ENCODE measurements at regions not wholly inside any gene's neighbourhood (a gene's known extent, or its start where the extent isn't known, plus 50 kb on each side); places are given as distances from the start of the nearest gene placed in this dataset.

- Histone ChIP-seq H3K27me3 (ENCODE audit: insufficient read depth, low read length) (no peaks in the 10 kb centered on the region), H3K79me2 (ENCODE audit: insufficient read depth, low read length) (no peaks in the 10 kb centered on the region), H3K27ac (ENCODE audit: low read depth, low read length) (no peak overlapping the region), H3K36me3 (ENCODE audit: insufficient read depth, low read length) (no peaks in the 10 kb centered on the region), H3K4me3 (ENCODE audit: insufficient read depth, low read depth, low read length) (no peak overlapping the region), H3K4me1 (ENCODE audit: insufficient read depth, low read length) (no peaks in the 10 kb centered on the region), H2AFZ (ENCODE audit: low read depth, low read length) (no peak overlapping the region), H4K20me1 (ENCODE audit: insufficient read depth, low read length) (no peaks in the 10 kb centered on the region), H3K4me2 (ENCODE audit: low read length) (no peak overlapping the region), H3K9ac (ENCODE audit: low read length) (no peak overlapping the region), H3K9me3 (ENCODE audit: insufficient read depth, low read depth, low read length) (peaks cover 8% of the 10 kb centered on the region)
- FAIRE-seq (no peak), DNase-seq (ENCODE audit: low read depth) (peak; percentile 29)
- peaks cover 11% of the 10 kb centered on the region for H3K36me3 Mint-ChIP-seq (ENCODE audit: low read depth, unreplicated experiment)
- TF ChIP-seq, protein P1, sequence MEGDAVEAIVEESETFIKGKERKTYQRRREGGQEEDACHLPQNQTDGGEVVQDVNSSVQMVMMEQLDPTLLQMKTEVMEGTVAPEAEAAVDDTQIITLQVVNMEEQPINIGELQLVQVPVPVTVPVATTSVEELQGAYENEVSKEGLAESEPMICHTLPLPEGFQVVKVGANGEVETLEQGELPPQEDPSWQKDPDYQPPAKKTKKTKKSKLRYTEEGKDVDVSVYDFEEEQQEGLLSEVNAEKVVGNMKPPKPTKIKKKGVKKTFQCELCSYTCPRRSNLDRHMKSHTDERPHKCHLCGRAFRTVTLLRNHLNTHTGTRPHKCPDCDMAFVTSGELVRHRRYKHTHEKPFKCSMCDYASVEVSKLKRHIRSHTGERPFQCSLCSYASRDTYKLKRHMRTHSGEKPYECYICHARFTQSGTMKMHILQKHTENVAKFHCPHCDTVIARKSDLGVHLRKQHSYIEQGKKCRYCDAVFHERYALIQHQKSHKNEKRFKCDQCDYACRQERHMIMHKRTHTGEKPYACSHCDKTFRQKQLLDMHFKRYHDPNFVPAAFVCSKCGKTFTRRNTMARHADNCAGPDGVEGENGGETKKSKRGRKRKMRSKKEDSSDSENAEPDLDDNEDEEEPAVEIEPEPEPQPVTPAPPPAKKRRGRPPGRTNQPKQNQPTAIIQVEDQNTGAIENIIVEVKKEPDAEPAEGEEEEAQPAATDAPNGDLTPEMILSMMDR (IDR thresholded peaks at IDR 0.05; ENCODE audit: insufficient read depth, low read depth, low read length), result no peak
- no peak for TF ChIP-seq EZH2 (IDR thresholded peaks at IDR 0.05; ENCODE audit: insufficient read depth, low read length)
- H3K27ac Mint-ChIP-seq (ENCODE audit: unreplicated experiment), result no peak overlapping the region
- H3K27me3 Mint-ChIP-seq (ENCODE audit: low read depth, unreplicated experiment), result no peaks in the 10 kb centered on the region
- peaks cover 20% of the 10 kb centered on the region for H3K9me3 Mint-ChIP-seq (ENCODE audit: unreplicated experiment)
- H3K4me1 Mint-ChIP-seq (ENCODE audit: low read depth, unreplicated experiment), result no peaks in the 10 kb centered on the region
- no peak overlapping the region for H3K4me3 Mint-ChIP-seq (ENCODE audit: unreplicated experiment)
These were observed 50.7 kb upstream of the PNMA8B start for GRCh38 chr19:46546194-46546896.

GRCh38 chr19:46550684-46551083 is 50.4 kb upstream of the CALM3 start:
- H3K4me1 Mint-ChIP-seq (ENCODE audit: low read depth, unreplicated experiment), result no peaks in the 10 kb centered on the region
- Histone ChIP-seq H3K27me3 (ENCODE audit: insufficient read depth, low read length) (no peaks in the 10 kb centered on the region), H2AFZ (ENCODE audit: low read depth, low read length) (no peak overlapping the region), H3K4me1 (ENCODE audit: insufficient read depth, low read length) (no peaks in the 10 kb centered on the region), H3K4me2 (ENCODE audit: low read length) (no peak overlapping the region), H3K4me3 (ENCODE audit: insufficient read depth, low read depth, low read length) (no peak overlapping the region), H3K9ac (ENCODE audit: low read length) (no peak overlapping the region), H3K27ac (ENCODE audit: low read depth, low read length) (no peak overlapping the region), H3K79me2 (ENCODE audit: insufficient read depth, low read length) (no peaks in the 10 kb centered on the region), H3K9me3 (ENCODE audit: insufficient read depth, low read depth, low read length) (peaks cover 8% of the 10 kb centered on the region), H4K20me1 (ENCODE audit: insufficient read depth, low read length) (no peaks in the 10 kb centered on the region), H3K36me3 (ENCODE audit: insufficient read depth, low read length) (no peaks in the 10 kb centered on the region)
- no peak overlapping the region for H3K4me3 Mint-ChIP-seq (ENCODE audit: unreplicated experiment)
- peaks cover 21% of the 10 kb centered on the region for H3K9me3 Mint-ChIP-seq (ENCODE audit: unreplicated experiment)
- peaks cover 11% of the 10 kb centered on the region for H3K36me3 Mint-ChIP-seq (ENCODE audit: low read depth, unreplicated experiment)
- no peak for DNase-seq (ENCODE audit: low read depth)
- no peak overlapping the region for H3K27ac Mint-ChIP-seq (ENCODE audit: unreplicated experiment)
- TF ChIP-seq, protein P1 (IDR thresholded peaks at IDR 0.05; ENCODE audit: insufficient read depth, low read depth, low read length), result no peak
- no peak for TF ChIP-seq EZH2 (IDR thresholded peaks at IDR 0.05; ENCODE audit: insufficient read depth, low read length)
- no peak for FAIRE-seq
- peaks cover 13% of the 10 kb centered on the region for H3K27me3 Mint-ChIP-seq (ENCODE audit: low read depth, unreplicated experiment)

- no peak for FAIRE-seq
- TF ChIP-seq, protein P1 (IDR thresholded peaks at IDR 0.05; ENCODE audit: insufficient read depth, low read depth, low read length), result no peak
- no peak for TF ChIP-seq EZH2 (IDR thresholded peaks at IDR 0.05; ENCODE audit: insufficient read depth, low read length)
These were observed 50.0 kb upstream of the CALM3 start for GRCh38 chr19:46551164-46551563.

More at GRCh38 chr19:46551164-46551563, 50.0 kb upstream of the CALM3 start:
- Mint-ChIP-seq H3K27me3 (ENCODE audit: low read depth, unreplicated experiment) (peaks cover 13% of the 10 kb centered on the region), H3K9me3 (ENCODE audit: unreplicated experiment) (peaks cover 21% of the 10 kb centered on the region), H3K4me1 (ENCODE audit: low read depth, unreplicated experiment) (no peaks in the 10 kb centered on the region), H3K4me3 (ENCODE audit: unreplicated experiment) (no peak overlapping the region), H3K27ac (ENCODE audit: unreplicated experiment) (no peak overlapping the region), H3K36me3 (ENCODE audit: low read depth, unreplicated experiment) (peaks cover 11% of the 10 kb centered on the region)
- no peak for DNase-seq (ENCODE audit: low read depth)
- H3K79me2 ChIP-seq (ENCODE audit: insufficient read depth, low read length), result no peaks in the 10 kb centered on the region
- no peaks in the 10 kb centered on the region for H3K36me3 ChIP-seq (ENCODE audit: insufficient read depth, low read length)
- H3K9ac ChIP-seq (ENCODE audit: low read length), result no peak overlapping the region
- H3K27ac ChIP-seq (ENCODE audit: low read depth, low read length), result no peak overlapping the region
- no peaks in the 10 kb centered on the region for H3K4me1 ChIP-seq (ENCODE audit: insufficient read depth, low read length)
- H3K9me3 ChIP-seq (ENCODE audit: insufficient read depth, low read depth, low read length), result peaks cover 8% of the 10 kb centered on the region
- H2AFZ ChIP-seq (ENCODE audit: low read depth, low read length), result no peak overlapping the region
- H3K4me2 ChIP-seq (ENCODE audit: low read length), result no peak overlapping the region
- no peaks in the 10 kb centered on the region for H4K20me1 ChIP-seq (ENCODE audit: insufficient read depth, low read length)
- no peak overlapping the region for H3K4me3 ChIP-seq (ENCODE audit: insufficient read depth, low read depth, low read length)
- H3K27me3 ChIP-seq (ENCODE audit: insufficient read depth, low read length), result no peaks in the 10 kb centered on the region

Data from astrocyte (in vitro differentiated cells and primary cell).